Mesenchymal stem cell (in vitro differentiated cells and primary cell): ENCODE measurements at regions not wholly inside any gene's neighbourhood (a gene's known extent, or its start where the extent isn't known, plus 50 kb on each side); places are given as distances from the start of the nearest gene placed in this dataset.

Experiments
- DNase-seq: peaks from one replicate; pipeline ENCODE4 v3.0.0-alpha.2; 2013
- H2AFZ ChIP-seq: one replicate; pipeline ENCODE4 v1.6.1; 2013; ENCODE audit warnings: low read depth, mild to moderate bottlenecking, control low read depth, inconsistent platforms, low read length, moderate library complexity
- H2AK5ac ChIP-seq: 2 replicates; pipeline ENCODE4 v1.6.1; 2013; ENCODE audit warnings: low read length, moderate library complexity, mild to moderate bottlenecking, inconsistent platforms; ENCODE audit not compliant: severe bottlenecking
- H2BK120ac ChIP-seq: one replicate; pipeline ENCODE4 v1.6.1; 2013; ENCODE audit warnings: low read depth, mild to moderate bottlenecking, inconsistent platforms, low read length, moderate library complexity
- H2BK12ac ChIP-seq, 2 experiments: one replicate each; pipeline ENCODE4 v1.6.1; 2013; ENCODE audit warnings: inconsistent platforms in 2 of 2, low read length in 2 of 2, mild to moderate bottlenecking in 2 of 2, moderate library complexity in 2 of 2, control low read depth in 1 of 2
- H2BK15ac ChIP-seq: one replicate; pipeline ENCODE4 v1.6.1; 2013; ENCODE audit warnings: mild to moderate bottlenecking, low read depth, inconsistent platforms; ENCODE audit not compliant: poor library complexity, severe bottlenecking
- H2BK5ac ChIP-seq: 2 replicates; pipeline ENCODE4 v1.6.1; 2013; ENCODE audit warnings: low read depth, mild to moderate bottlenecking, low read length, control low read depth, inconsistent platforms; ENCODE audit not compliant: poor library complexity, severe bottlenecking
- H3K14ac ChIP-seq, 2 experiments: one replicate each; pipeline ENCODE4 v1.6.1; 2013; ENCODE audit warnings: inconsistent platforms in 2 of 2, low read length in 2 of 2, control low read depth in 1 of 2, mild to moderate bottlenecking in 1 of 2, moderate library complexity in 1 of 2
- H3K18ac ChIP-seq, 2 experiments: one replicate each; pipeline ENCODE4 v1.6.1; 2013; ENCODE audit warnings: inconsistent platforms in 2 of 2, low read length in 2 of 2, control low read depth in 1 of 2, low read depth in 1 of 2, mild to moderate bottlenecking in 1 of 2
- H3K23ac ChIP-seq, 2 experiments: one replicate each; pipeline ENCODE4 v1.6.1; 2013; ENCODE audit warnings: inconsistent platforms in 2 of 2, low read length in 2 of 2, mild to moderate bottlenecking in 2 of 2, moderate library complexity in 2 of 2, control low read depth in 1 of 2
- H3K27ac ChIP-seq: 2 replicates; pipeline ENCODE4 v1.5.1; 2013; ENCODE audit warnings: mild to moderate bottlenecking, moderate library complexity, low read length, control low read depth, inconsistent platforms; ENCODE audit not compliant: poor library complexity, severe bottlenecking
- H3K27me3 ChIP-seq, 2 experiments: 2 replicates each; pipeline versions ENCODE4 v1.6.1 to v1.7.0; 2013; ENCODE audit warnings: low read length in 2 of 2, mild to moderate bottlenecking in 2 of 2, moderate library complexity in 2 of 2, control low read depth in 1 of 2, inconsistent platforms in 1 of 2; ENCODE audit not compliant: control insufficient read depth in 1 of 2, insufficient read depth in 1 of 2
- H3K36me3 ChIP-seq, 2 experiments: 2 replicates each; pipeline versions ENCODE4 v1.6.1 to v1.7.0; 2013; ENCODE audit warnings: low read length in 2 of 2, control low read depth in 1 of 2, inconsistent platforms in 1 of 2, low read depth in 1 of 2, mild to moderate bottlenecking in 1 of 2; ENCODE audit not compliant: insufficient read depth in 2 of 2, control insufficient read depth in 1 of 2
- H3K4ac ChIP-seq, 2 experiments: one replicate each; pipeline ENCODE4 v1.6.1; 2013; ENCODE audit warnings: inconsistent platforms in 2 of 2, low read length in 2 of 2, mild to moderate bottlenecking in 2 of 2, moderate library complexity in 2 of 2, control low read depth in 1 of 2, low read depth in 1 of 2
- H3K4me1 ChIP-seq: 2 replicates; pipeline ENCODE4 v1.6.1; 2013; ENCODE audit warnings: low read depth, low read length, control low read depth; ENCODE audit not compliant: control insufficient read depth, insufficient read depth
- H3K4me2 ChIP-seq: 2 replicates; pipeline ENCODE4 v1.6.1; 2013; ENCODE audit warnings: low read length, mild to moderate bottlenecking, inconsistent platforms; ENCODE audit not compliant: poor library complexity, severe bottlenecking
- H3K4me3 ChIP-seq, 2 experiments: 2 replicates each; pipeline versions ENCODE4 v1.5.1 to v1.7.0; 2013; ENCODE audit warnings: low read length in 2 of 2, mild to moderate bottlenecking in 2 of 2, control low read depth in 1 of 2, low read depth in 1 of 2; ENCODE audit not compliant: insufficient read depth in 1 of 2
- H3K79me1 ChIP-seq: replicated peaks from 2 replicates; pipeline ENCODE4 v1.6.1; 2013; ENCODE audit warnings: mild to moderate bottlenecking, control low read depth, low read length, inconsistent platforms; ENCODE audit not compliant: poor library complexity, severe bottlenecking
- H3K9ac ChIP-seq: 2 replicates; pipeline ENCODE4 v1.7.0; 2013; ENCODE audit warnings: mild to moderate bottlenecking, low read length, moderate library complexity
- H3K9me3 ChIP-seq: 2 replicates; pipeline ENCODE4 v1.7.0; 2013; ENCODE audit warnings: mild to moderate bottlenecking, low read length; ENCODE audit not compliant: control insufficient read depth
- H4K8ac ChIP-seq: one replicate; pipeline ENCODE4 v1.6.1; 2013; ENCODE audit warnings: inconsistent platforms, mild to moderate bottlenecking, low read length, moderate library complexity
- H4K91ac ChIP-seq: one replicate; pipeline ENCODE4 v1.6.1; 2013; ENCODE audit warnings: mild to moderate bottlenecking, low read length, inconsistent platforms
- WGBS: methylation state at CpG from one replicate; pipeline ENCODE4 v1.1.7; 2013; ENCODE audit warnings: mixed read lengths; 5-methylcytosine and 5-hydroxymethylcytosine counted together

- H4K91ac ChIP-seq = no peak overlapping the region
- 22% methylated on average over 1 of the region's 1 CpG for WGBS
- no peak overlapping the region for H2BK120ac ChIP-seq
- H2BK12ac ChIP-seq = no peak overlapping the region
- H3K18ac ChIP-seq = no peak overlapping the region
- H2BK5ac ChIP-seq = no peak overlapping the region
- H2BK15ac ChIP-seq = no peak overlapping the region
- H3K4me1 ChIP-seq = no peaks in the 10 kb centered on the region
- no peak overlapping the region for H2AK5ac ChIP-seq
- H4K8ac ChIP-seq = no peak overlapping the region
- H3K4me2 ChIP-seq = no peak overlapping the region
- no peak overlapping the region for H2AFZ ChIP-seq
- no peak overlapping the region for H3K14ac ChIP-seq
- no peaks in the 10 kb centered on the region for H3K36me3 ChIP-seq
- no peak overlapping the region for H3K27ac ChIP-seq
- H3K4me3 ChIP-seq = no peak overlapping the region
- H3K4ac ChIP-seq = no peak overlapping the region
- H3K9me3 ChIP-seq = no peaks in the 10 kb centered on the region
- H3K9ac ChIP-seq = no peak overlapping the region
- no peaks in the 10 kb centered on the region for H3K79me1 ChIP-seq
- H3K23ac ChIP-seq = no peak overlapping the region
- H3K27me3 ChIP-seq = no peaks in the 10 kb centered on the region
- no peak for DNase-seq
Measured at GRCh38 chr5:129341306-129341705, 118.8 kb upstream of the ADAMTS19 start.

GRCh38 chr5:129342796-129343195 is 117.3 kb upstream of the ADAMTS19 start:
- Histone ChIP-seq H3K79me1 (no peaks in the 10 kb centered on the region), H4K8ac (no peak overlapping the region), H2AFZ (no peak overlapping the region), H3K4me2 (no peak overlapping the region), H3K23ac (no peak overlapping the region), H2BK12ac (no peak overlapping the region), H2BK15ac (no peak overlapping the region), H2BK120ac (no peak overlapping the region), H3K36me3 (no peaks in the 10 kb centered on the region), H3K9me3 (peaks cover under 1% of the 10 kb centered on the region), H3K4me1 (no peaks in the 10 kb centered on the region), H3K27me3 (no peaks in the 10 kb centered on the region), H3K27ac (no peak overlapping the region), H2AK5ac (no peak overlapping the region), H3K4me3 (no peak overlapping the region), H3K14ac (no peak overlapping the region), H3K4ac (no peak overlapping the region), H4K91ac (no peak overlapping the region), H2BK5ac (no peak overlapping the region), H3K9ac (no peak overlapping the region), H3K18ac (no peak overlapping the region)
- no peak for DNase-seq

DNA sequence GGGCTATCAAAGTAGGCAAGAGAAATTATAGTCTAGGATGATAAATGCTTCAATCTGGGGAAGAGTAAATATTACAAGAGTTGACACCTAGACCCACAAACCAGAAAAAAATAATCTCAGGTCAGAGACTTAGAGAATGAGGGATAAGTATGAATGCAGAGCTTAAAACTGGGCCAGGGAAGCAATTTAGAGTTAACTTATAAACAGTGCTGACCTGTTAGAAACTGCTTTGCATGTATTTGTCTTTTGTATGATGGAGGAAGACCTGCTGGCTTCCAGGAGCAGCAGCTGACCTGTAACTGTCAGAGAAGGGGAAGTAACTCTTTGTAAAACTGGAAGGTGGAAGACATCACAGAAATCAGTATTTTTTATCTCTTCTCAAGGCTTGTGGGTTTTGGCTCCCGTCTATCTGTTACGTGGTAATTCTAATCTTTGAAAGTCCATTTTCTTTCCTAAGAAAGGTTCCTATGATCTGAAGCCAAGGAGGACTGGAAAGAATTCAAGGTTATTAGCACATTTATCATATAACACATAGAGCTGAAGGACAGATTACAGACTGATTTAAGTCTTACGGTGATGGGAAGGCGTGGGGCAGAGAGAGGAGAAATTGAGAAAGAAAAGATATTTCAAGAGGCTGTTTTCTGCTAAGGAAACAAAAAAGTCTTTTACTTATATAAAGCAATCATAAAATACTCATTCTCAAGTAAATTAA is 114.7 kb upstream of the ADAMTS19 start:
- Histone ChIP-seq H3K79me1 (no peaks in the 10 kb centered on the region), H3K36me3 (no peaks in the 10 kb centered on the region)
- no peak for DNase-seq

DNA sequence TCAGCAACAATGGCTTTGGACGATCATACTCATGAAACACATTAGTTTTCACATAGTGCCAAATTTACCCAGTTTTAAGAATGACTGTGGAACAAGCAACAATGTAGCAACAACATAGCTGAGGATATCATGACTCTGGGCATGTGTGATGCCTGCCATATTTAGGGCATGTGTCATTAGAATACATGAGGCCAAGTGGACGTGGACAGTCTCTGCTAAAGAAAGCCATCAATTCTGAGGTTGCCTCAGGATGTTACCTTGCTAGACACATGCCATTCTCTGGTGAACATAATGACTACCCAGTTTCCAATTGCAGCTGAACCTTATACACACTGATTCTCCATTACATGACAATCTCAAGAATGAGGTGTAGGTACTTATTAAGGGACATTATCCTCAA is 103.3 kb upstream of the ADAMTS19 start:
- Histone ChIP-seq H4K8ac (no peak overlapping the region), H4K91ac (no peak overlapping the region), H3K9ac (no peak overlapping the region), H3K23ac (no peak overlapping the region), H3K14ac (no peak overlapping the region), H3K18ac (no peak overlapping the region), H3K4me3 (no peak overlapping the region), H3K27ac (no peak overlapping the region), H3K36me3 (no peaks in the 10 kb centered on the region), H3K4ac (no peak overlapping the region), H2AK5ac (no peak overlapping the region), H3K4me1 (no peaks in the 10 kb centered on the region), H3K79me1 (no peaks in the 10 kb centered on the region), H2AFZ (no peak overlapping the region), H3K27me3 (no peaks in the 10 kb centered on the region), H3K9me3 (no peaks in the 10 kb centered on the region), H2BK15ac (no peak overlapping the region), H2BK5ac (no peak overlapping the region), H2BK120ac (no peak overlapping the region), H2BK12ac (no peak overlapping the region), H3K4me2 (no peak overlapping the region)
- no peak for DNase-seq
- 44% methylated on average over 2 of the region's 2 CpGs for WGBS

More for the DNA sequence above, 114.7 kb upstream of the ADAMTS19 start:
- Histone ChIP-seq H3K4ac (no peak overlapping the region), H2BK15ac (no peak overlapping the region), H2BK5ac (no peak overlapping the region), H3K18ac (no peak overlapping the region), H2AK5ac (no peak overlapping the region), H4K91ac (no peak overlapping the region), H3K9ac (no peak overlapping the region), H3K4me2 (no peak overlapping the region), H3K9me3 (peaks cover 11% of the 10 kb centered on the region), H3K27ac (no peak overlapping the region), H2BK12ac (no peak overlapping the region), H3K14ac (no peak overlapping the region), H4K8ac (no peak overlapping the region), H2BK120ac (no peak overlapping the region), H3K4me1 (no peaks in the 10 kb centered on the region), H3K4me3 (no peak overlapping the region), H3K23ac (no peak overlapping the region), H2AFZ (no peak overlapping the region), H3K27me3 (no peaks in the 10 kb centered on the region)
- WGBS = no CpG with 5 or more reads among the region's 4 CpGs
